ENCODE measurements at regions not wholly inside any gene's neighbourhood (a gene's known extent, or its start where the extent isn't known, plus 50 kb on each side); places are given as distances from the start of the nearest gene placed in this dataset.

DNA sequence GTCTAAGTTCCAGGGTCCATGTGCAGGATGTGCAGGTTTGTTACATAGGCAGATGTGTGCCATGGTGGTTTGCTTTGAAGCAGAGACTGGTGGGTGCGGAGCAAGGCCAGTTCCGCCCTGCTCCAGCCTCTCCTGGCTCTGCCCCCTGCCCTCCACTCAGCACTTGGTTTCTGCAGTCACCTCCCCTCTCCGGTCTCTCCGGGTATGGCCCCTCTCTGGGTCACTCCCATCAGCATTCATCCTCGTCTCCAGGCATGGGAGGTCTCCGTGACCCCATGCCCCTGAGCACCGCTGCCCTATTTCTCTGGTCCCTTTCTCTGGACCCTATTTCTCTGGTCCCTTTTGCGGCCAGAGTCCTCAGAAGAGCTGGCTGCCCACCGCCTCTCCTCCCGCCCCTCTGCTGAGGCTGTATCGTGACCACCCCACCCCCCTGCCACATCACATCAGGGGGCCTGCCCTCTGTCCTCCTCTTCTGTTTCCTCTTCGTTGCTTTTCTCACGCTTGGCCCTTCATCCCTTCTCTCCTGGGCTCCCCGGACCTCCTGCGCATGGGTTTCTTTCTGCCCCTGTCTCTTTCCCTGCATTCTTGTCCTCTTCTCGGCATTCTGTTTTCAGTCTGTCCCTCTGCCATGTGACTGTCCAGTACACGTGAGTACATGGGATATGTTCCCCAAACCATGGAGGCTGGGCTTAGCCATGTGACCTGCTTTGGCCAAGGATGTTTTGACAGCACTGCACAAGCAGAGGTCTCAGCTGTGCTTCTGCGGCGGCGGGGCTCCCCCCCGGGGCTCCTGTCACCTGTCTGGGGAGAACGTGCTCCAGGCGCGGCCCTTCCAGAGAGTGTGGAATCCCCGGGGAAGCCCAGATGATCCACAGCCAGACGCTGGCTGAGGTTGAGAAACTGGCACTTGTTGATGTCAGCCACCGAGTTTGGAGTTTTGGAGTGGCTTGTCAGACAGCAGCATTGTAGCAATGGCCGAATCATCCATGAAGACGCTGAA is 54.4 kb upstream of the C1orf174 start:
- Mint-ChIP-seq H3K27ac (ENCODE audit: unreplicated experiment) (no peak overlapping the region), H3K4me3 (ENCODE audit: low read depth, unreplicated experiment) (no peak overlapping the region), H3K27me3 (ENCODE audit: unreplicated experiment) (peaks cover 53% of the 10 kb centered on the region), H3K36me3 (ENCODE audit: insufficient read depth, unreplicated experiment) (no peaks in the 10 kb centered on the region), H3K9me3 (ENCODE audit: low read depth, unreplicated experiment) (no peaks in the 10 kb centered on the region), H3K4me1 (ENCODE audit: low read depth, unreplicated experiment) (no peaks in the 10 kb centered on the region)
- DNase-seq = no peak
- TF ChIP-seq CTCF (IDR thresholded peaks at IDR 0.05; ENCODE audit: unreplicated experiment) = no peak
- BruUV-seq (replicated peaks) = no TSS peak
- CTCF ChIA-PET = no interaction called here
- intact Hi-C loops (cut with micrococcal nuclease; ENCODE audit: unreplicated experiment) = no loop called here

DNA sequence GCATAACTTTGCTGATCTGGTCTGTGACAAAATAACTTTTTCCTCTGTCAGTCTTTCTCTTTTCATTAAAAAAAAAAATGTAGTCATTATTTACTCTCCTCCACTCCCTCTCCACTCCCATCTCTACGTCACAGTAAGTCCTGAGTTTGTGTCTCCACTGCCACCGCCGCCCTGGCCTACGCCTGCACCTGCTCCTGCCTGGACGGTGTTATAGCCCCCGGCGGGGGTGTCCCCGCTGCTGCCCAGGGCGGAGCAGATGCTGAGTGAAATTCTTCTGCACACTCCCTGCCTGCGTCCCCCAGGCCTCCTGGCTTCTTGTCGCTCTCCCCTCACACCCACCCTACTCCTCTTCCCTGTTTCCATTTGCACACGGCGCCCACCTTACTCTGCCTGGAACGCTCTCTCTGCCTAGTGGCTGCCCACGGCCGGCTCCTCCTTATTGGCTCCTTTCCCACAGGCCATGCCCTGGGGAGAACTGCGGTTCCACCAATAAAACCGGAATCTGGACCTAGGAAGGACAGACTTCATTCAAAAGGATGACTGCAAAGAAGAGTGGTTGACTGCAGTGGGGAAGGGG is 55.2 kb upstream of the C1orf174 start:
- BruUV-seq (replicated peaks) = no TSS peak
- no peak for DNase-seq
- CTCF ChIA-PET = no interaction called here
- intact Hi-C loops (cut with micrococcal nuclease; ENCODE audit: unreplicated experiment) = no loop called here
- no peak for TF ChIP-seq CTCF (IDR thresholded peaks at IDR 0.05; ENCODE audit: unreplicated experiment)
- Mint-ChIP-seq H3K36me3 (ENCODE audit: insufficient read depth, unreplicated experiment) (no peaks in the 10 kb centered on the region), H3K4me3 (ENCODE audit: low read depth, unreplicated experiment) (no peak overlapping the region), H3K4me1 (ENCODE audit: low read depth, unreplicated experiment) (no peaks in the 10 kb centered on the region), H3K27ac (ENCODE audit: unreplicated experiment) (no peak overlapping the region), H3K9me3 (ENCODE audit: low read depth, unreplicated experiment) (no peaks in the 10 kb centered on the region), H3K27me3 (ENCODE audit: unreplicated experiment) (peaks cover 53% of the 10 kb centered on the region)

- H3K36me3 Mint-ChIP-seq (ENCODE audit: insufficient read depth, unreplicated experiment) = no peaks in the 10 kb centered on the region
- no peaks in the 10 kb centered on the region for H3K9me3 Mint-ChIP-seq (ENCODE audit: low read depth, unreplicated experiment)
- TF ChIP-seq CTCF (IDR thresholded peaks at IDR 0.05; ENCODE audit: unreplicated experiment) = no peak
- no TSS peak for BruUV-seq (replicated peaks)
- CTCF ChIA-PET = no interaction called here
- H3K27me3 Mint-ChIP-seq (ENCODE audit: unreplicated experiment) = peaks cover 53% of the 10 kb centered on the region
- no peak overlapping the region for H3K27ac Mint-ChIP-seq (ENCODE audit: unreplicated experiment)
- H3K4me3 Mint-ChIP-seq (ENCODE audit: low read depth, unreplicated experiment) = no peak overlapping the region
- intact Hi-C loops (cut with micrococcal nuclease; ENCODE audit: unreplicated experiment) = no loop called here
- no peaks in the 10 kb centered on the region for H3K4me1 Mint-ChIP-seq (ENCODE audit: low read depth, unreplicated experiment)
- DNase-seq = no peak
Measured at GRCh38 chr1:3956527-3957170, 56.6 kb upstream of the C1orf174 start.

GRCh38 chr1:3959361-3959760 is 59.3 kb upstream of the C1orf174 start:
- no peak for DNase-seq
- BruUV-seq (replicated peaks) = no TSS peak
- no peak overlapping the region for H3K4me3 Mint-ChIP-seq (ENCODE audit: low read depth, unreplicated experiment)
- H3K27ac Mint-ChIP-seq (ENCODE audit: unreplicated experiment) = no peak overlapping the region
- CTCF ChIA-PET = no interaction called here
- no peaks in the 10 kb centered on the region for H3K9me3 Mint-ChIP-seq (ENCODE audit: low read depth, unreplicated experiment)
- no peak for TF ChIP-seq CTCF (IDR thresholded peaks at IDR 0.05; ENCODE audit: unreplicated experiment)
- H3K4me1 Mint-ChIP-seq (ENCODE audit: low read depth, unreplicated experiment) = no peaks in the 10 kb centered on the region
- H3K36me3 Mint-ChIP-seq (ENCODE audit: insufficient read depth, unreplicated experiment) = no peaks in the 10 kb centered on the region
- intact Hi-C loops (cut with micrococcal nuclease; ENCODE audit: unreplicated experiment) = no loop called here
- peaks cover 33% of the 10 kb centered on the region for H3K27me3 Mint-ChIP-seq (ENCODE audit: unreplicated experiment)
